ENCODE measurements at regions not wholly inside any gene's neighbourhood (a gene's known extent, or its start where the extent isn't known, plus 50 kb on each side); places are given as distances from the start of the nearest gene placed in this dataset.
"Not testable (repeated sequence)": the region's sequence is repeated elsewhere in the genome, so short reads cannot be mapped to it uniquely, and the experiment has no call there.

- DNase-seq (ENCODE audit: low spot score) = no peak
Measured at GRCh38 chr3:3902161-3902560, 102.9 kb downstream of the LRRN1 start.

DNA sequence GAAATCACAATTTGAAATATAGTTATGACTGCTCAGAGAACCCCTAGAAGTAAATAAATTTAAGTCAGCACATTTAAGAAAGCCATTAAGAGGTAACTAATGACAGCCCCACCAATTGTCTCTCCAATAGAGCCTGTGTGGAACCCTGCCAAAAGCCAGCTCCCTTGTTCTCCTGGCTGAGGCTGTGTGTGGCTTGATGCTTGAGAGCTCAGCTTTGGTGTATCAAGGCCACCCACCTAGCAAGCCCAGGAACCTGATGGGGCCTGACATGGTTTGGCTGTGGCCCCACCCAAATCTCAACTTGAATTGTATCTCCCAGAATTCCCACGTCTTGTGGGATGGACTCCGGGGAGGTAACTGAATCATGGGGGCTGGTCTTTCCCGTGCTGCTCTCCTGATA is 106.9 kb downstream of the LRRN1 start:
- DNase-seq (ENCODE audit: low spot score) = no peak

- no peak for DNase-seq (ENCODE audit: low spot score)
Measured at GRCh38 chr3:3907023-3907422, 107.8 kb downstream of the LRRN1 start.

- DNase-seq (ENCODE audit: low spot score) = no peak
Measured at GRCh38 chr3:3918763-3919162, 119.5 kb downstream of the LRRN1 start.

GRCh38 chr3:3919316-3919715 is 120.1 kb downstream of the LRRN1 start:
- DNase-seq (ENCODE audit: low spot score) = no peak

DNA sequence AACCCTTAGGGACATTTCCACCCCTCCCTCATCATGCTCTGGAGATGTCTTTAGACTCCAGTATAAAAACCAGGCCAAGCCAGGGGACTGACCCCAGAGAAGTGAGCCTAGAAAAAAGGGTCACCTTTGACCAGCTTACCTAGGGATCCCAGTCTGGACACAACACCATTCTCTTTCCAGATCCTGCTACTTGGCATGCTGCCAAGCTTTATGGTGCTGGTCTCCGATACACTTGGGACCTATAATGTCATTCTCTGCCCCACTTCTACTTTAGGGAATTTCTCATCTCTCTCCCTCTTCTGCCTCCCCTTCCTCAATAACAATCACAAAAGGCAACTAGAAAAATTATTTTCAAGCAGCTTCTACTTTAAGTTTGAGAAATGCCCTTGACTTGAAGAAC is 124.4 kb downstream of the LRRN1 start:
- DNase-seq (ENCODE audit: low spot score) = no peak

GRCh38 chr3:3927198-3927597 is 128.0 kb downstream of the LRRN1 start:
- DNase-seq (ENCODE audit: low spot score) = no peak

- no peak for DNase-seq (ENCODE audit: low spot score)
Measured at GRCh38 chr3:3927965-3928364, 128.7 kb downstream of the LRRN1 start.

DNA sequence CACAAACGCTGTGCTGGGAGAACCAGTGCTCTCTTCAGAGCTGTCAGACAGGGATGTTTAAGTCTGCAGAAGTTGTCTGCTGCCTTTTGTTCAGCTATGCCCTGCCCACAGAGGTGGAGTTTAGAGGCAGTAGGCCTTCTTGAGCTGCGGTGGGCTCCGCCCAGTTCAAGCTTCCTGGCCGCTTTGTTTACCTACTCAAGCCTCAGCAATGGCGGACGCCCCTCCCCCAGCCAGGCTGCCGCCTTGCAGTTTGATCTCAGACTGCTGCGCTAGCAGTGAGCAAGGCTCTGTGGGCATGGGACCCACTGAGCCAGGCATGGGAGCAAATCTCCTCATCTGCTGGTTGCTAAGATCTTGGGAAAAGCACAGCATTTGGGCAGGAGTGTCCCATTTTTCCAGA is 142.1 kb downstream of the LRRN1 start:
- not testable (repeated sequence) for DNase-seq (ENCODE audit: low spot score)

DNA sequence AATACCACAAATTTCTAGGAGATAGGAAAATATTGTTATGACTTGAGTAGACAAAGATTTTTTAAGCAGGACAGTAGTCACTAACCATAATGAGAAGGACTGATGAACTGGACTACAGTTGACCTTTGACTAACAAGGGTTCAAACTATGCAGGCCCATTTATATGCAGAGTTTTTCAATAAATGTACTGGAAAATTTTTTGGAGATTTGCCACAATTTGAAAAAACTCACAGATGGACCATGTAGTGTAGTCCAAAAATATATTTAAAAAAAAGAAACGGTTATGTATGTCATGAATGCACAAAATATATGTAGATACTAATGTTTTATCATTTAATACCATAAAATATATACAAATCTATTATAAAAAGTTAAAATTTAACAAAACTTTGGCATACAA is 151.8 kb downstream of the LRRN1 start:
- DNase-seq (ENCODE audit: low spot score) = no peak

DNA sequence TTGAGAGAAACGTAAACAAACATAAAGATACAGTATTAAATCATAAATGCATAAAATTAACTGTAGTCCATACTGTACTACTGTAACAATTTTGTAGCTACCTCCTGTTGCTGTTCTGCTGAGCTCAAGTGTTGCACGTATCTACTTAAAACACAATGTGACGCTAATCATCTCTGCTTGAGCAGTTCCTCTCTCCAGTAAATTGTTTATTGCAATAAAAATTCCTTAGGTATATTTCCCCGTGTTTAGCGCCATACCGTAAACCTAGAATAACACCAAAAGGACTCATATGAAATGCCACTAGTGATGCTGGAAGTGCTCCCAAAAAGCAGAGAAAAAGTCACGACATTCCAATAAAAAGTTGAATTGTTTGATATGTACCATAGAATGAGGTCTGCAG is 152.3 kb downstream of the LRRN1 start:
- no peak for DNase-seq (ENCODE audit: low spot score)

DNA sequence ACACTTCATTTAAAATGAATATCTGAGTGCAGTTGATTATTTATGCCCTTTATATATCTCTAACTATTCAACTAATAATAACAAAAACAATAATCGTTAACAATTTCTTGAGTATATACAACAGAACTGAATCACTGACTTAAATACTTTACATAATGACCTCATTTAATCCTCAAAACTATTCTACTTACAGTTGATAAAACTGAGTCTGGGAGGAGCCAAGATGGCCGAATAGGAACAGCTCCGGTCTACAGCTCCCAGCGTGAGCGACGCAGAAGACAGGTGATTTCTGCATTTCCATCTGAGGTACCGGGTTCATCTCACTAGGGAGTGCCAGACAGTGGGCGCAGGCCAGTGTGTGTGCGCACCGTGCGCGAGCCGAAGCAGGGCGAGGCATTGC is 163.6 kb downstream of the LRRN1 start:
- not testable (repeated sequence) for DNase-seq (ENCODE audit: low spot score)

DNA sequence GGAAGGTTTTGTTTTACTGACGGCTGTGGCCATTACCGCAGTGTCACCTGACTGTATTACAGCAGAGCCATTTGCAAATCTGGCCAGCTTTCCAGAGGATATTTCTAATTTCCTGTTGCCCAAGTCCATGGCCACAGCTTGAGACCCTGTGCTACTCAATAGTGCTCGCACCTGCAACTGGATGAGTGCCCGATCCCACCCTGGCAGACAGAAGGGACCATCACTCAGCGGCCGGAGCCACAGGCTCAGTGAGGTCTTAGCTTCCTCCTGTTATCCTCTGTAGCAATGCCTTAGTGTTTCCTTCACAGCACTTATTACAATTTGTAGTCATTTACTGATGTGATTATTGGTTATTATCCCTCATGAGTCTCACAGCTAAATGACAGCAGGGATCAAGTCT is 184.8 kb downstream of the LRRN1 start:
- DNase-seq (ENCODE audit: low spot score) = no peak

DNA sequence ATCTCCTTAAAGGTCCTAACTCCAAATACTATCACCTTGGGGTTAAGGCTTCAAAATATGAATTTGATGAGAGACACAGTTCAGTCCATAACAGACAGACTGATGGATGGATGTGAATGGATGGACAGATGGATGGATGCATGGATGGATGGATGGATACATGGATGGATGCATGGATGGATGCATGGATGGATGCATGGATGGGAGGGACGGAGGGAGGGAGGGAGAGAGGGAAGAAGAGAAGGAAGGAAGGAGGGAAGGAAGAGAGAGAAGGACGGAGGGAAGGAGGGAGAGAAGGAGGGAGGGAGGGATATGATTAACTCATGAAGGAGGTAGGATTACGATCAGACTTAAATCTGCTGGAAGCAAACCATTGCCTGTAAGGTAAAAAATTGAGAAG is 192.4 kb downstream of the LRRN1 start:
- no peak for DNase-seq (ENCODE audit: low spot score)

GRCh38 chr3:3992312-3992874 is 193.2 kb downstream of the LRRN1 start:
- no peak for DNase-seq (ENCODE audit: low spot score)

DNA sequence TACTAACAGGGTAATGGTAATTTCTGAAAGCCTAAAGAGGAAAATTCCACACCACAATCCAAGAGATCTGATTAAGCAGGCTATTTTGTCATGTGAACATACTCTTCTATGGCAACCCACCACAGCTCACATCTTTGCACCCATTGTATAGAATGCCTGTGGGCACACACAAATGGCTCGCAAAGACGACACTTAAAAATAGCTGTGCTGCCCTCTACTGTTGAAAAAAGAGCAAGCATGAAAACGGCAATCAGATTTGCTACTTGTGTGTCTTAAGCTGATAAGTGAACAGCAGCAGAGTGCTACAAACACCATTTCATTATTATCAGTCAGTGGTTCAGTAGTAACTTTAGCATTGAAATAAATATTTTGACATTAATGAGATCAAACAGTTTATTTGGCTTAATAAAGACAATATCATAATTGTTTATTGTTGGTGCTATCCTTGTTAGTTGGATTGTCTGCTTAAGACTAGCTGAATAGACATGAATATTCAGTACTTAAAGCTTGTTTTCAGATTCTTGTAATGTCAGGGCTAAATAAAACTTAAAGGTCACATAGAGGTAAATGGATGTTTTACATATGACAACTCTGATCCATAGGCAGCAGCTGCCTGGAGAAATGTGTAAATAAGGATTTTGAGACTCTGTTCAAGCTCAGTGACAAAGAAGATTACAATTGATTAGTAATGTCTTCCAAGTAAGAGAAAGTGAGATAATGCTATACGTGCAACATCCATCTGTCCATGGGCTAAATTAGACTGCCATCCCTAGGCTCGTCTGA is 199.1 kb downstream of the LRRN1 start:
- DNase-seq (ENCODE audit: low spot score) = peak; percentile 46

GRCh38 chr3:3999340-3999739 is 200.1 kb downstream of the LRRN1 start:
- not testable (repeated sequence) for DNase-seq (ENCODE audit: low spot score)

GRCh38 chr3:4001976-4002375 is 202.7 kb downstream of the LRRN1 start:
- DNase-seq (ENCODE audit: low spot score) = no peak

DNA sequence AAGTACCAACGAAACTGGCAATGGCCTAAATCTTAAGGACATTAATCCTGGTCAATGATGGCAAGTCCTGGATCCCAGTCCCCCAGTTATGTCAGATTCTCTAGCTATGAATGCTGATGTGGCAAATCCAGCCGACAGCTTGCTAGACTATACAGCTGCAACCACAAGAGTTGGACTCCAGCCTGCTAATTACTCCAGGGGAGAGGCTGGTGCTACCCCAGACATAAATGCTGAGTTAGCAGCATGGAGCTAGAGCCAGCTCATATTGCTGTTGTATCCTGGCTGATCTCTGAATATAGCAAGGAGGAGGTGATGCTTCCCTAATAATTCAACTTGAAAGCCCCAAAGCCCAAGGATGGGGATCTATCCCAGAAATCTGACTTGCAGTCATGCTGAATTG is 207.1 kb downstream of the LRRN1 start:
- DNase-seq (ENCODE audit: low spot score) = no peak

- DNase-seq (ENCODE audit: low spot score) = no peak
Measured at GRCh38 chr3:4008205-4008604, 209.0 kb downstream of the LRRN1 start.

GRCh38 chr3:4011166-4011565 is 211.9 kb downstream of the LRRN1 start:
- no peak for DNase-seq (ENCODE audit: low spot score)

- no peak for DNase-seq (ENCODE audit: low spot score)
Measured at GRCh38 chr3:4015426-4015825, 216.2 kb downstream of the LRRN1 start.

GRCh38 chr3:4019501-4019900 is 220.3 kb downstream of the LRRN1 start:
- no peak for DNase-seq (ENCODE audit: low spot score)

- no peak for DNase-seq (ENCODE audit: low spot score)
Measured at GRCh38 chr3:4021162-4021561, 221.9 kb downstream of the LRRN1 start.
